Esophagus squamous epithelium (tissue), 4 donors: ENCODE measurements at regions not wholly inside any gene's neighbourhood (a gene's known extent, or its start where the extent isn't known, plus 50 kb on each side); places are given as distances from the start of the nearest gene placed in this dataset.

ENCODE experiments used
- POLR2A ChIP-seq, 4 donors: fragments of 450-650 bp; IDR thresholded peaks; one replicate each; pipeline ENCODE4 v1.6.1; 2017; ENCODE audit warnings: antibody characterized with exemption in 4 of 4, mild to moderate bottlenecking in 4 of 4, moderate library complexity in 3 of 4
- TF ChIP-seq, protein P1 (sequence below), 6 experiments: fragments of 450-650 bp in 4 of 6; fragments of 200-600 bp in 2 of 6; sonication (generic) in 2 of 6; IDR thresholded peaks; one replicate each; pipeline ENCODE4 v1.5.1; 2016 to 2019; ENCODE audit warnings: antibody characterized with exemption in 6 of 6, mild to moderate bottlenecking in 4 of 6, moderate library complexity in 4 of 6

DNA sequence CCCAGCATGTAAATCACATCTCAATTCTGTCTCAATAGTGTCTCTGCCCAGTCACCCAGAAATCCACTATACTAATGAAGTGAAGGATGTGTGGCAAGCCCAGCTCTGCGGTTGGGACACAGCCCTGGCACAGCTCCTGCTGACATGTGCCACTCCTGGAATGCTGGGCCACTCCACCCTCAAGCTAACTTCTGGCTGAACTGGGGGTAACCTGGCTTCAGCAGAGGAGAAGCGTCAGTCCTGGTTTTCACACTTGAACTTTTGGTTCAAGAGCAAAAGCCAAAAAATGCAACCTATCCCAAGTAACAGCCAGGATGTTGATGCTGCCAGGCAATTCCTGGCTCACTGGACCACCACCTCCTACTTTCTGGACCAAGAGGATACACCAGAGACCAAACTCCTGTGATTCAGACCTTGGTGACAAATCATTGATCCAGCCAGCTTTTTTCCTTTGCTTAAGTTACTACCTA lies 86.4 kb downstream of the ARRDC3 start:
- TF ChIP-seq POLR2A (IDR thresholded peaks at IDR 0.05) = no peak
- TF ChIP-seq, protein P1, sequence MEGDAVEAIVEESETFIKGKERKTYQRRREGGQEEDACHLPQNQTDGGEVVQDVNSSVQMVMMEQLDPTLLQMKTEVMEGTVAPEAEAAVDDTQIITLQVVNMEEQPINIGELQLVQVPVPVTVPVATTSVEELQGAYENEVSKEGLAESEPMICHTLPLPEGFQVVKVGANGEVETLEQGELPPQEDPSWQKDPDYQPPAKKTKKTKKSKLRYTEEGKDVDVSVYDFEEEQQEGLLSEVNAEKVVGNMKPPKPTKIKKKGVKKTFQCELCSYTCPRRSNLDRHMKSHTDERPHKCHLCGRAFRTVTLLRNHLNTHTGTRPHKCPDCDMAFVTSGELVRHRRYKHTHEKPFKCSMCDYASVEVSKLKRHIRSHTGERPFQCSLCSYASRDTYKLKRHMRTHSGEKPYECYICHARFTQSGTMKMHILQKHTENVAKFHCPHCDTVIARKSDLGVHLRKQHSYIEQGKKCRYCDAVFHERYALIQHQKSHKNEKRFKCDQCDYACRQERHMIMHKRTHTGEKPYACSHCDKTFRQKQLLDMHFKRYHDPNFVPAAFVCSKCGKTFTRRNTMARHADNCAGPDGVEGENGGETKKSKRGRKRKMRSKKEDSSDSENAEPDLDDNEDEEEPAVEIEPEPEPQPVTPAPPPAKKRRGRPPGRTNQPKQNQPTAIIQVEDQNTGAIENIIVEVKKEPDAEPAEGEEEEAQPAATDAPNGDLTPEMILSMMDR (IDR thresholded peaks at IDR 0.05) = no peak
